ENCODE measurements at regions not wholly inside any gene's neighbourhood (a gene's known extent, or its start where the extent isn't known, plus 50 kb on each side); places are given as distances from the start of the nearest gene placed in this dataset.

DNA sequence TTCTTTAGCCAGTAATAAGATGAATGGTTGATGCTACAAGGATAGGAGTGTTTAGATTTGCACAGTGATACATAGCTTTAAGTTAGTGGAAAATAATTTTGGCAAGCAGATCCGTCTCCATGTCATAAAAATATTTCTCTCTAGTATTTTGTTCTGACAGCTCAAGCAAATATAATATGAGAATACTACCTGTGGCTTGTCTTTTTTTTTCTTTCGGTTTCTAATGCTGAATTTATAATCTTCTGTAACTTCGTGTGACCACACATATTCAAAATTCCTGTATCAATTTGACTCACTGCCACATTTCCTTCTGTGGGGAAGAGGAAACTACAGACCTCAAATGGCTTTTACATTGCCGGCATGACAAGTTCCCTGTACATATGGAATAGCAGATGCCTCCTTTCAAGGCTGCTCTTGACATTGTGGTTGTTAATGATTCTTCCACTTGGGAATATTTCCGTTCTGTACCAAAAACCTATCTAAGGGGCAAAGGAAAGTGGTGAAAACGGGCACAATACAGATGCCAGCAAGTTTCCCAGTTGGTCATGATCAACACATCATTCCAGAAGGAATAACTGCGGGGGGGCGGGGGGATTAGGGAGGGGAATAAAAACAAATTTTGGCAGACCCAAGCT is 103.6 kb upstream of the CCDC91 start:
- TF ChIP-seq, protein P1, sequence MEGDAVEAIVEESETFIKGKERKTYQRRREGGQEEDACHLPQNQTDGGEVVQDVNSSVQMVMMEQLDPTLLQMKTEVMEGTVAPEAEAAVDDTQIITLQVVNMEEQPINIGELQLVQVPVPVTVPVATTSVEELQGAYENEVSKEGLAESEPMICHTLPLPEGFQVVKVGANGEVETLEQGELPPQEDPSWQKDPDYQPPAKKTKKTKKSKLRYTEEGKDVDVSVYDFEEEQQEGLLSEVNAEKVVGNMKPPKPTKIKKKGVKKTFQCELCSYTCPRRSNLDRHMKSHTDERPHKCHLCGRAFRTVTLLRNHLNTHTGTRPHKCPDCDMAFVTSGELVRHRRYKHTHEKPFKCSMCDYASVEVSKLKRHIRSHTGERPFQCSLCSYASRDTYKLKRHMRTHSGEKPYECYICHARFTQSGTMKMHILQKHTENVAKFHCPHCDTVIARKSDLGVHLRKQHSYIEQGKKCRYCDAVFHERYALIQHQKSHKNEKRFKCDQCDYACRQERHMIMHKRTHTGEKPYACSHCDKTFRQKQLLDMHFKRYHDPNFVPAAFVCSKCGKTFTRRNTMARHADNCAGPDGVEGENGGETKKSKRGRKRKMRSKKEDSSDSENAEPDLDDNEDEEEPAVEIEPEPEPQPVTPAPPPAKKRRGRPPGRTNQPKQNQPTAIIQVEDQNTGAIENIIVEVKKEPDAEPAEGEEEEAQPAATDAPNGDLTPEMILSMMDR (IDR thresholded peaks at IDR 0.05) = no peak
- no peak for TF ChIP-seq EP300 (IDR thresholded peaks at IDR 0.05)
- TF ChIP-seq POLR2A (IDR thresholded peaks at IDR 0.05) = no peak
